Activated naive CD4-positive, alpha-beta T cell treated with anti-CD3 and anti-CD28 coated beads for 36 hours (primary cell): ENCODE measurements at regions not wholly inside any gene's neighbourhood (a gene's known extent, or its start where the extent isn't known, plus 50 kb on each side); places are given as distances from the start of the nearest gene placed in this dataset.
A peak's percentile ranks its signal among the peaks of the same experiment; 100 is the strongest.

ENCODE experiments used
- CTCF ChIA-PET: fragments of 350-600 bp; sonication (Branson Sonifier 250); formaldehyde crosslinking; loops from one replicate; lab custom pipeline; 2021; ENCODE audit warnings: antibody characterized with exemption; lab: Charles Lee
- DNase-seq: peaks from one replicate; pipeline ENCODE4 v3.0.0-alpha.2; 2020
- H3K27ac Mint-ChIP-seq: one replicate; pipeline ENCODE4 v1.8.0; 2021; ENCODE audit warnings: mild to moderate bottlenecking, mixed read lengths
- H3K27me3 Mint-ChIP-seq: one replicate; pipeline ENCODE4 v1.8.0; 2021; ENCODE audit warnings: low read depth, mixed read lengths
- H3K36me3 Mint-ChIP-seq: one replicate; pipeline ENCODE4 v1.8.0; 2021; ENCODE audit warnings: low read depth, mixed read lengths
- H3K4me1 Mint-ChIP-seq: one replicate; pipeline ENCODE4 v1.8.0; 2021; ENCODE audit warnings: low read depth, mixed read lengths
- H3K4me3 Mint-ChIP-seq: one replicate; pipeline ENCODE4 v1.8.0; 2021; ENCODE audit warnings: mild to moderate bottlenecking, moderate library complexity, mixed read lengths
- H3K9me3 Mint-ChIP-seq: one replicate; pipeline ENCODE4 v1.8.0; 2021; ENCODE audit warnings: mixed read lengths
- intact Hi-C: fragments of 100-400 bp; cut with micrococcal nuclease; formaldehyde crosslinking; loops from one replicate; pipeline ENCODE4 v1.15.1; 2023

GRCh38 chr16:55248494-55248893, 75.5 kb upstream of the IRX6 start:
- DNase-seq = peak; percentile 15
- CTCF ChIA-PET = interaction anchor here (1.2 kb wide), 1 partner anchor 9 kb away, joined by 5 read pairs; no protein-coding TSS in a partner anchor

GRCh38 chr16:55249361-55249760, 74.6 kb upstream of the IRX6 start:
- H3K27me3 Mint-ChIP-seq = peaks cover 12% of the 10 kb centered on the region
- peaks cover 6% of the 10 kb centered on the region for H3K9me3 Mint-ChIP-seq
- DNase-seq = no peak
- no peak overlapping the region for H3K4me3 Mint-ChIP-seq
- H3K36me3 Mint-ChIP-seq = no peaks in the 10 kb centered on the region
- CTCF ChIA-PET = interaction anchor here (1.2 kb wide), 1 partner anchor 8 kb away, joined by 5 read pairs; no protein-coding TSS in a partner anchor
- intact Hi-C loops = no loop called here
- peaks cover 4% of the 10 kb centered on the region for H3K4me1 Mint-ChIP-seq
- no peak overlapping the region for H3K27ac Mint-ChIP-seq

More at GRCh38 chr16:55248494-55248893, 75.5 kb upstream of the IRX6 start:
- Mint-ChIP-seq H3K36me3 (no peaks in the 10 kb centered on the region), H3K4me1 (peaks cover 4% of the 10 kb centered on the region), H3K27me3 (peaks cover 12% of the 10 kb centered on the region), H3K9me3 (peaks cover 2% of the 10 kb centered on the region), H3K4me3 (no peak overlapping the region), H3K27ac (no peak overlapping the region)
- intact Hi-C loops = no loop called here

GRCh38 chr16:55249936-55250335, 74.1 kb upstream of the IRX6 start:
- intact Hi-C loops = no loop called here
- Mint-ChIP-seq H3K4me3 (no peak overlapping the region), H3K4me1 (peaks cover 4% of the 10 kb centered on the region), H3K27me3 (peaks cover 12% of the 10 kb centered on the region), H3K36me3 (no peaks in the 10 kb centered on the region), H3K27ac (no peak overlapping the region), H3K9me3 (peaks cover 8% of the 10 kb centered on the region)
- DNase-seq = no peak
- CTCF ChIA-PET = interaction anchor here (1.2 kb wide), 1 partner anchor 8 kb away, joined by 5 read pairs; no protein-coding TSS in a partner anchor

- Mint-ChIP-seq H3K4me1 (peaks cover 4% of the 10 kb centered on the region), H3K4me3 (no peak overlapping the region), H3K36me3 (no peaks in the 10 kb centered on the region), H3K9me3 (peaks cover 8% of the 10 kb centered on the region), H3K27ac (no peak overlapping the region), H3K27me3 (peaks cover 12% of the 10 kb centered on the region)
- CTCF ChIA-PET = no interaction called here
- DNase-seq = no peak
- intact Hi-C loops = no loop called here
Observed at GRCh38 chr16:55250701-55251100, 73.3 kb upstream of the IRX6 start.

- H3K4me1 Mint-ChIP-seq = peaks cover 4% of the 10 kb centered on the region
- H3K27ac Mint-ChIP-seq = no peak overlapping the region
- CTCF ChIA-PET = interaction anchor here (1.1 kb wide), 1 partner anchor 102 kb away, joined by 3 read pairs; no protein-coding TSS in a partner anchor
- peaks cover 12% of the 10 kb centered on the region for H3K27me3 Mint-ChIP-seq
- intact Hi-C loops = no loop called here
- no peaks in the 10 kb centered on the region for H3K36me3 Mint-ChIP-seq
- DNase-seq = no peak
- H3K9me3 Mint-ChIP-seq = peaks cover 8% of the 10 kb centered on the region
- H3K4me3 Mint-ChIP-seq = no peak overlapping the region
Observed at GRCh38 chr16:55251151-55251550, 72.9 kb upstream of the IRX6 start.

- intact Hi-C loops = no loop called here
- H3K9me3 Mint-ChIP-seq = peaks cover 8% of the 10 kb centered on the region
- no peaks in the 10 kb centered on the region for H3K36me3 Mint-ChIP-seq
- CTCF ChIA-PET = no interaction called here
- no peak for DNase-seq
- no peak overlapping the region for H3K4me3 Mint-ChIP-seq
- H3K4me1 Mint-ChIP-seq = peaks cover 4% of the 10 kb centered on the region
- H3K27me3 Mint-ChIP-seq = peaks cover 18% of the 10 kb centered on the region
- no peak overlapping the region for H3K27ac Mint-ChIP-seq
Observed at GRCh38 chr16:55252577-55252976, 71.4 kb upstream of the IRX6 start.

GRCh38 chr16:55253987-55254386, 70.0 kb upstream of the IRX6 start:
- no peak for DNase-seq
- intact Hi-C loops = no loop called here
- Mint-ChIP-seq H3K4me1 (peaks cover 2% of the 10 kb centered on the region), H3K27ac (no peak overlapping the region), H3K4me3 (no peak overlapping the region), H3K9me3 (peaks cover 8% of the 10 kb centered on the region), H3K27me3 (peaks cover 24% of the 10 kb centered on the region), H3K36me3 (no peaks in the 10 kb centered on the region)
- CTCF ChIA-PET = no interaction called here

- H3K27ac Mint-ChIP-seq = no peak overlapping the region
- H3K9me3 Mint-ChIP-seq = peaks cover 8% of the 10 kb centered on the region
- peaks cover 2% of the 10 kb centered on the region for H3K4me1 Mint-ChIP-seq
- H3K27me3 Mint-ChIP-seq = peaks cover 19% of the 10 kb centered on the region
- no peaks in the 10 kb centered on the region for H3K36me3 Mint-ChIP-seq
- DNase-seq = no peak
- intact Hi-C loops = loop anchor here (5.0 kb wide), 3 partner anchors 319 to 1704 kb away; no protein-coding TSS in a partner anchor
- no peak overlapping the region for H3K4me3 Mint-ChIP-seq
- CTCF ChIA-PET = no interaction called here
Observed at GRCh38 chr16:55255733-55256282, 68.2 kb upstream of the IRX6 start.

GRCh38 chr16:55256412-55257016, 67.5 kb upstream of the IRX6 start:
- intact Hi-C loops = loop anchor here (5.0 kb wide), 3 partner anchors 319 to 1704 kb away; no protein-coding TSS in a partner anchor
- H3K4me3 Mint-ChIP-seq = no peak overlapping the region
- H3K4me1 Mint-ChIP-seq = peaks cover 2% of the 10 kb centered on the region
- CTCF ChIA-PET = no interaction called here
- H3K36me3 Mint-ChIP-seq = no peaks in the 10 kb centered on the region
- H3K9me3 Mint-ChIP-seq = peaks cover 8% of the 10 kb centered on the region
- DNase-seq = no peak
- no peak overlapping the region for H3K27ac Mint-ChIP-seq
- H3K27me3 Mint-ChIP-seq = peaks cover 12% of the 10 kb centered on the region

- Mint-ChIP-seq H3K9me3 (peaks cover 7% of the 10 kb centered on the region), H3K4me1 (peaks cover 2% of the 10 kb centered on the region), H3K27me3 (peaks cover 11% of the 10 kb centered on the region), H3K4me3 (no peak overlapping the region), H3K27ac (no peak overlapping the region), H3K36me3 (no peaks in the 10 kb centered on the region)
- DNase-seq = peak; percentile 69
- intact Hi-C loops = loop anchor here (2.0 to 5.0 kb wide), 4 partner anchors 223 to 1706 kb away; no protein-coding TSS in a partner anchor
- CTCF ChIA-PET = interaction anchor here (0.7 to 1.6 kb wide), 3 partner anchors 9 to 1708 kb away, joined by 3 to 5 read pairs (median 3); no protein-coding TSS in a partner anchor
Observed at GRCh38 chr16:55257966-55258613, 65.9 kb upstream of the IRX6 start.

- DNase-seq = no peak
- H3K27ac Mint-ChIP-seq = no peak overlapping the region
- intact Hi-C loops = no loop called here
- no peaks in the 10 kb centered on the region for H3K36me3 Mint-ChIP-seq
- peaks cover 2% of the 10 kb centered on the region for H3K4me1 Mint-ChIP-seq
- H3K4me3 Mint-ChIP-seq = no peak overlapping the region
- CTCF ChIA-PET = interaction anchor here (0.6 kb wide), 1 partner anchor 423 kb away, joined by 3 read pairs; no protein-coding TSS in a partner anchor
- no peaks in the 10 kb centered on the region for H3K9me3 Mint-ChIP-seq
- H3K27me3 Mint-ChIP-seq = peaks cover 11% of the 10 kb centered on the region
Observed at GRCh38 chr16:55261301-55261700, 62.7 kb upstream of the IRX6 start.
